ENCODE measurements at regions not wholly inside any gene's neighbourhood (a gene's known extent, or its start where the extent isn't known, plus 50 kb on each side); places are given as distances from the start of the nearest gene placed in this dataset.
"Not testable (repeated sequence)": the region's sequence is repeated elsewhere in the genome, so short reads cannot be mapped to it uniquely, and the experiment has no call there.

GRCh38 chr3:147287370-147287769 is 119.0 kb downstream of the ZIC4 start:
- not testable (repeated sequence) for TF ChIP-seq CTCF (IDR thresholded peaks at IDR 0.05; ENCODE audit: insufficient read depth, low read length, poor library complexity, severe bottlenecking); EZH2phosphoT487 (conservative IDR thresholded peaks at IDR 0.05; ENCODE audit: low read length)
